BLaER1 treated with 17β-estradiol and CSF1 and Interleukin-3, amounts not matched to agents 10 nM and 100 nM (cell line): ENCODE measurements at regions not wholly inside any gene's neighbourhood (a gene's known extent, or its start where the extent isn't known, plus 50 kb on each side); places are given as distances from the start of the nearest gene placed in this dataset.

Experiments
- H3K27ac ChIP-seq, 11 experiments: shearing (Covaris generic); formaldehyde crosslinking; 2 replicates each; pipeline ENCODE4 v1.8.1; 2022
- H3K27me3 ChIP-seq, 11 experiments: shearing (Covaris generic); formaldehyde crosslinking; 2 replicates each; pipeline ENCODE4 v1.8.1; 2022
- H3K36me3 ChIP-seq, 11 experiments: shearing (Covaris generic); formaldehyde crosslinking; 2 replicates each; pipeline ENCODE4 v1.8.1; 2022
- H3K4me1 ChIP-seq, 10 experiments: shearing (Covaris generic); formaldehyde crosslinking; 2 replicates each; pipeline ENCODE4 v1.8.1; 2022
- H3K4me2 ChIP-seq, 11 experiments: shearing (Covaris generic); formaldehyde crosslinking; 2 replicates each; pipeline ENCODE4 v1.8.1; 2022
- H3K4me3 ChIP-seq, 10 experiments: shearing (Covaris generic); formaldehyde crosslinking; 2 replicates each; pipeline ENCODE4 v1.8.1; 2022
- H3K9ac ChIP-seq, 11 experiments: shearing (Covaris generic); formaldehyde crosslinking; 2 replicates each; pipeline ENCODE4 v1.8.1; 2022
- H3K9me3 ChIP-seq, 11 experiments: shearing (Covaris generic); formaldehyde crosslinking; replicated peaks in 1 of 11; 2 replicates each; pipeline ENCODE4 v1.8.1; 2022
- H4K20me1 ChIP-seq, 11 experiments: shearing (Covaris generic); formaldehyde crosslinking; 2 replicates each; pipeline ENCODE4 v1.8.1; 2022
- Cebpa-rat ChIP-seq, 11 experiments: shearing (Covaris generic); IDR thresholded peaks; 2 replicates each; pipeline ENCODE4 v1.8.1; 2022

DNA sequence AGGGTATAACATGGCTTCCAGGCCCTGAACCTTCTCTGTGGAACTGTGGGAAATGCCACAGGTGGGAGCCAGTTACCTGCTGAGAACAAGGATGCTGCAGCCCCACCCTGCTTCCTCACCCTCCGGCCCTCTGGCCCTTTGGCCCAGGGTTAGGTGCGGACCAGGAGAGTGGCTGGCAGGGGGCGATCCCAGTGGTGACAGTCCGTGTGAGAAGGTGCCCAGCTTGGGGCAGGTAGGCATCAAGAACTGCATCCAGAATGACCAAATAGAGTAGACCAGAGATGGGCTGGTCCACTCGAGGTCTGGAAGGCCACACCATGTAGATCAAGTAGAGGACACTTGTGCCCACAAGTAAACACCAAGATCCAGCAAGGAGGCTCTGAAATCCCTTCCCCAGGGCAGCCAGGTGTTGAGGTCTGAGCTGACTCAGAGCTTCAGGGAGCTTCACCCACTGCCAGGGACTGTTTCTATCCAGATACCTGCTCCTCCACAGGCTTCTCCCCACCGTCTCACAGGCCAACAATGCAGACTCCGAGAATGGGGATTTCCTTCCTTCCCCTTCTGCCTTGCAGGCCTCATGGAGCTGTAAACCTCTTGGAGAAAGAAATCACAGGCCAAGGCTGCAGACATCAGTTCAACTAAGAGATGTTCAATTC, 61.4 kb upstream of the ZSWIM6 start:
- Histone ChIP-seq H3K27me3 (no peaks in the 10 kb centered on the region), H3K4me1 (peaks cover 7 to 80% (median 36%) of the 10 kb centered on the region in 10 experiments), H4K20me1 (no peaks in the 10 kb centered on the region), H3K27ac (no peak overlapping the region), H3K9ac (no peak overlapping the region), H3K36me3 (no peaks in the 10 kb centered on the region), H3K4me2 (peak overlapping the region in 3 of 11 experiments; percentile 55 to 79 (median 66); a peak in 5 of 22 replicates), H3K9me3 (peaks cover 0 to 6% (median 0%) of the 10 kb centered on the region in 11 experiments; a peak in 2 of 22 replicates), H3K4me3 (no peak overlapping the region)
- no peak for TF ChIP-seq Cebpa-rat (IDR thresholded peaks at IDR 0.05)

DNA sequence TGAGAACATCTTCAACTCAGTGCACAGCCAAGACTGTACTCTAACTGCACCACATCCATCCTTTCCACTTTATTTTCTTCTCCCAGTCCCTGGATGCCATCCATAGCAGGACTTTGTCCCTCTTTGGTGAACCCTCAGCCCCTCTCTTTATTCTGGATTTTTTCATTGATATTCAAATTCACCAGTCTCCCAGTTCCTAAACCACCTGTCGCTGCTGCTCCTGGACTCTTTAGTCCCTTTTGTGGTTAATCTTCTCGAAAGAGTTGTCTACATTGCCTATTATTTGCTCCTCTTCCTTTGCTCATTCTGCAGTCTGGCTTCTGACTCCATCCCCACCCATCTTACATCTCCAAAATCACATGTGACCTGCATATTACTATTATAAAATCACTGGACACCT, 59.4 kb upstream of the ZSWIM6 start:
- Histone ChIP-seq H3K36me3 (no peaks in the 10 kb centered on the region), H3K9ac (no peak overlapping the region), H4K20me1 (no peaks in the 10 kb centered on the region), H3K4me2 (peak overlapping the region in 5 of 11 experiments; percentile 51 to 92 (median 89); a peak in 9 of 22 replicates), H3K27ac (peak overlapping the region in 4 of 11 experiments; percentile 2 to 95 (median 73); a peak in 6 of 22 replicates), H3K4me3 (no peak overlapping the region), H3K27me3 (no peaks in the 10 kb centered on the region), H3K9me3 (no peaks in the 10 kb centered on the region), H3K4me1 (peaks cover 27 to 92% (median 56%) of the 10 kb centered on the region in 10 experiments)
- no peak for TF ChIP-seq Cebpa-rat (IDR thresholded peaks at IDR 0.05)

- Histone ChIP-seq H3K27ac (peak overlapping the region in 6 of 11 experiments; percentile 2 to 95 (median 45); a peak in 9 of 22 replicates), H4K20me1 (no peaks in the 10 kb centered on the region), H3K9me3 (no peaks in the 10 kb centered on the region; a peak in 1 of 22 replicates), H3K27me3 (no peaks in the 10 kb centered on the region), H3K4me1 (peaks cover 30 to 92% (median 62%) of the 10 kb centered on the region in 10 experiments), H3K9ac (peak overlapping the region in 1 of 11 experiments; percentile 10; a peak in 2 of 22 replicates), H3K4me3 (no peak overlapping the region), H3K4me2 (peak overlapping the region in 6 of 11 experiments; percentile 12 to 92 (median 85); a peak in 11 of 22 replicates), H3K36me3 (no peaks in the 10 kb centered on the region)
- TF ChIP-seq Cebpa-rat (IDR thresholded peaks at IDR 0.05): no peak
Measured at GRCh38 chr5:61273279-61273975, 58.6 kb upstream of the ZSWIM6 start.

- no peak for TF ChIP-seq Cebpa-rat (IDR thresholded peaks at IDR 0.05)
- peaks cover 30 to 92% (median 53%) of the 10 kb centered on the region in 10 experiments for H3K4me1 ChIP-seq
- peak overlapping the region in 3 of 11 experiments; percentile 56 to 81 (median 78); a peak in 5 of 22 replicates for H3K9ac ChIP-seq
- H3K27ac ChIP-seq: peak overlapping the region in 10 of 11 experiments; percentile 80 to 95 (median 94); a peak in 18 of 22 replicates
- H3K27me3 ChIP-seq: no peaks in the 10 kb centered on the region
- no peaks in the 10 kb centered on the region for H4K20me1 ChIP-seq
- H3K4me3 ChIP-seq: no peak overlapping the region
- H3K9me3 ChIP-seq: no peaks in the 10 kb centered on the region; a peak in 1 of 22 replicates
- H3K4me2 ChIP-seq: peak overlapping the region in 7 of 11 experiments; percentile 76 to 92 (median 89); a peak in 13 of 22 replicates
- no peaks in the 10 kb centered on the region for H3K36me3 ChIP-seq
Measured at GRCh38 chr5:61274511-61274911, 57.5 kb upstream of the ZSWIM6 start.

- Histone ChIP-seq H3K36me3 (no peaks in the 10 kb centered on the region), H3K9me3 (no peaks in the 10 kb centered on the region; a peak in 1 of 22 replicates), H3K4me2 (peak overlapping the region; percentile 35 to 92 (median 85)), H3K27ac (peak overlapping the region; percentile 63 to 95 (median 93)), H3K4me3 (peak overlapping the region in 2 of 10 experiments; percentile 21 to 26; a peak in 2 of 20 replicates), H3K27me3 (no peaks in the 10 kb centered on the region), H3K9ac (peak overlapping the region; percentile 1 to 81 (median 76); a peak in 19 of 22 replicates), H4K20me1 (no peaks in the 10 kb centered on the region), H3K4me1 (peaks cover 40 to 92% (median 64%) of the 10 kb centered on the region in 10 experiments)
- TF ChIP-seq Cebpa-rat (IDR thresholded peaks at IDR 0.05): 0 out of 22 replicates have a peak, but pooled peaks of 1 of the 11 experiments have one; percentile 14
Measured at GRCh38 chr5:61275841-61276240, 56.2 kb upstream of the ZSWIM6 start.

- Histone ChIP-seq H3K9me3 (no peaks in the 10 kb centered on the region; a peak in 1 of 22 replicates), H3K9ac (peak overlapping the region; percentile 35 to 81 (median 73)), H3K4me2 (peak overlapping the region; percentile 59 to 92 (median 85)), H3K4me3 (peak overlapping the region in 7 of 10 experiments; percentile 25 to 55 (median 36); a peak in 12 of 20 replicates), H4K20me1 (no peaks in the 10 kb centered on the region), H3K27ac (peak overlapping the region; percentile 63 to 95 (median 93); a peak in 21 of 22 replicates), H3K4me1 (peaks cover 45 to 94% (median 68%) of the 10 kb centered on the region in 10 experiments), H3K27me3 (no peaks in the 10 kb centered on the region), H3K36me3 (no peaks in the 10 kb centered on the region)
- no peak for TF ChIP-seq Cebpa-rat (IDR thresholded peaks at IDR 0.05)
Measured at GRCh38 chr5:61277190-61277589, 54.9 kb upstream of the ZSWIM6 start.

- Histone ChIP-seq H3K36me3 (no peaks in the 10 kb centered on the region), H3K4me1 (peaks cover 45 to 88% (median 68%) of the 10 kb centered on the region in 10 experiments), H3K27me3 (no peaks in the 10 kb centered on the region), H3K4me3 (peak overlapping the region in 6 of 10 experiments; percentile 25 to 55 (median 38); a peak in 9 of 20 replicates), H4K20me1 (no peaks in the 10 kb centered on the region), H3K4me2 (peak overlapping the region; percentile 59 to 92 (median 85)), H3K27ac (peak overlapping the region; percentile 63 to 95 (median 93); a peak in 19 of 22 replicates), H3K9ac (peak overlapping the region in 10 of 11 experiments; percentile 50 to 81 (median 74); a peak in 16 of 22 replicates), H3K9me3 (no peaks in the 10 kb centered on the region; a peak in 1 of 22 replicates)
- no peak for TF ChIP-seq Cebpa-rat (IDR thresholded peaks at IDR 0.05)
Measured at GRCh38 chr5:61277781-61278180, 54.3 kb upstream of the ZSWIM6 start.

DNA sequence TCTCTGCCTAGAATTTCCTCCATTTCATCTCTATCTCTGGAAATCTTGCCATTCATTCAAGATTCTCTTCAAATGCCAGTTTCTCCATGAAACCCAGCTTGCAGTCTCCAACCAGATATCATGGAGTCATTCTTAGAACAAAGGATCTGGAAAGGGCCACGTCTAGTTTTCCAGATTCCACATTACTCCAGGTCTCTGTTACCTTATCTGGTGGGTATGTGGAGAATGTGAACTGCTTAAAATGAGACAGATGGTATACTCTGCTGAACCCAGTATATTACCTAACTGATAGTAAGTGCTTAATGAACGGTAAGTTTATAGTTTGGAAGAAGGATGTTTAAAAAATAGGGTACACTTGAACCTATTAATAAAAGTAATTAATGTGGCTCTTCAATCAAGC, 52.3 kb upstream of the ZSWIM6 start:
- Histone ChIP-seq H3K9ac (no peak overlapping the region), H3K4me1 (peaks cover 45 to 69% (median 52%) of the 10 kb centered on the region in 10 experiments), H3K27ac (peak overlapping the region in 2 of 11 experiments; percentile 3 to 16; a peak in 1 of 22 replicates), H3K4me2 (peak overlapping the region in 10 of 11 experiments; percentile 4 to 69 (median 48); a peak in 18 of 22 replicates), H3K4me3 (no peak overlapping the region), H3K27me3 (no peaks in the 10 kb centered on the region), H4K20me1 (no peaks in the 10 kb centered on the region), H3K9me3 (no peaks in the 10 kb centered on the region; a peak in 1 of 22 replicates), H3K36me3 (no peaks in the 10 kb centered on the region)
- no peak for TF ChIP-seq Cebpa-rat (IDR thresholded peaks at IDR 0.05)
